ENCODE measurements at regions not wholly inside any gene's neighbourhood (a gene's known extent, or its start where the extent isn't known, plus 50 kb on each side); places are given as distances from the start of the nearest gene placed in this dataset.

DNA sequence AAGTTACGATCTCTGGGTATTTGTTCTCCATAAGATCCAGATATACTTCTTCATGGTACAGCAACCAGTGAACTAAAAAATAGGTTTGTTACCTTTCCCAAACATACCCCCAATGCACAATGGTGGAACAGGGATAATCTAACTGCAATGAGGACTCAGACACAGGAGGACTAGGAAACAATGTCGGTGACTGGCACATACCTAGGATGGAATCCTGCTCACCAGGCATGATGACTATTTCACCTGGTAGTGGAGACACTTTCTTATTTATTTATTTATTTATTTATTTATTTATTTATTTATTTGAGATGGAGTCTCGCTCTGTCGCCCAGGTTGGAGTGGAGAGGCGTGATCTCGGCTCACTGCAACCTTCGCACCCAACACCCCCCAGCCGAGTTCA is 159.9 kb upstream of the CCNH start:
- Histone ChIP-seq H3K27ac (no peak overlapping the region), H3K36me3 (no peaks in the 10 kb centered on the region), H3K4me3 (no peak overlapping the region), H3K9me3 (no peaks in the 10 kb centered on the region), H3K4me1 (no peaks in the 10 kb centered on the region), H3K27me3 (no peaks in the 10 kb centered on the region)
- TF ChIP-seq, protein P1, sequence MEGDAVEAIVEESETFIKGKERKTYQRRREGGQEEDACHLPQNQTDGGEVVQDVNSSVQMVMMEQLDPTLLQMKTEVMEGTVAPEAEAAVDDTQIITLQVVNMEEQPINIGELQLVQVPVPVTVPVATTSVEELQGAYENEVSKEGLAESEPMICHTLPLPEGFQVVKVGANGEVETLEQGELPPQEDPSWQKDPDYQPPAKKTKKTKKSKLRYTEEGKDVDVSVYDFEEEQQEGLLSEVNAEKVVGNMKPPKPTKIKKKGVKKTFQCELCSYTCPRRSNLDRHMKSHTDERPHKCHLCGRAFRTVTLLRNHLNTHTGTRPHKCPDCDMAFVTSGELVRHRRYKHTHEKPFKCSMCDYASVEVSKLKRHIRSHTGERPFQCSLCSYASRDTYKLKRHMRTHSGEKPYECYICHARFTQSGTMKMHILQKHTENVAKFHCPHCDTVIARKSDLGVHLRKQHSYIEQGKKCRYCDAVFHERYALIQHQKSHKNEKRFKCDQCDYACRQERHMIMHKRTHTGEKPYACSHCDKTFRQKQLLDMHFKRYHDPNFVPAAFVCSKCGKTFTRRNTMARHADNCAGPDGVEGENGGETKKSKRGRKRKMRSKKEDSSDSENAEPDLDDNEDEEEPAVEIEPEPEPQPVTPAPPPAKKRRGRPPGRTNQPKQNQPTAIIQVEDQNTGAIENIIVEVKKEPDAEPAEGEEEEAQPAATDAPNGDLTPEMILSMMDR (IDR thresholded peaks at IDR 0.05) = no peak
- TF ChIP-seq POLR2A (IDR thresholded peaks at IDR 0.05) = no peak
- TF ChIP-seq EP300 (IDR thresholded peaks at IDR 0.05) = no peak
- intact Hi-C loops (cut with DNase I) = no loop called here
- no peak for DNase-seq
- 93 to 97% methylated on average over 8 of the region's 8 CpGs for WGBS, 2 donors

DNA sequence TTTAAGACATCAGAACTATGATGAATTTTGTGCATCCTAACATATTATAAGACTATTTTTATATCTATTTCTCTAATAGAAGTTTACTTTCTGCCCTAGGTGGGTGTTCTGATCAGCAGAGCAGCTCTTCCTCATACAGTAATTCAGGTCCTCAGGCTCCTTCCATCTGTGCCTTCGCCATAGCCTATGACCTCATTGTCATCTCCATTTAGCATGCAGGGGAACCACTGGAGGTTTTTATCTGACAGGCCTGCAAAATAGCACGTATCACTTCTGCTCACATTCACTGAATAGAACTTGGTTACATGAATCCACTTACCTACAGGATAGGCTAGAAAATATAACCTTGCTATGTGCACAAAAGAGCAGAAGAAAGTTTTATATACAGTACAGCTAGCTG is 159.4 kb upstream of the CCNH start:
- no peaks in the 10 kb centered on the region for H3K36me3 ChIP-seq
- H3K27me3 ChIP-seq = no peaks in the 10 kb centered on the region
- H3K27ac ChIP-seq = no peak overlapping the region
- no peaks in the 10 kb centered on the region for H3K9me3 ChIP-seq
- 72 to 77% methylated on average over 2 of the region's 2 CpGs for WGBS, 2 donors
- H3K4me1 ChIP-seq = no peaks in the 10 kb centered on the region
- H3K4me3 ChIP-seq = no peak overlapping the region
- TF ChIP-seq, protein P1 (IDR thresholded peaks at IDR 0.05) = no peak
- TF ChIP-seq EP300 (IDR thresholded peaks at IDR 0.05) = no peak
- no peak for TF ChIP-seq POLR2AphosphoS5 (IDR thresholded peaks at IDR 0.05)
- TF ChIP-seq POLR2A (IDR thresholded peaks at IDR 0.05) = no peak
- no peak for DNase-seq
- intact Hi-C loops (cut with DNase I) = no loop called here

DNA sequence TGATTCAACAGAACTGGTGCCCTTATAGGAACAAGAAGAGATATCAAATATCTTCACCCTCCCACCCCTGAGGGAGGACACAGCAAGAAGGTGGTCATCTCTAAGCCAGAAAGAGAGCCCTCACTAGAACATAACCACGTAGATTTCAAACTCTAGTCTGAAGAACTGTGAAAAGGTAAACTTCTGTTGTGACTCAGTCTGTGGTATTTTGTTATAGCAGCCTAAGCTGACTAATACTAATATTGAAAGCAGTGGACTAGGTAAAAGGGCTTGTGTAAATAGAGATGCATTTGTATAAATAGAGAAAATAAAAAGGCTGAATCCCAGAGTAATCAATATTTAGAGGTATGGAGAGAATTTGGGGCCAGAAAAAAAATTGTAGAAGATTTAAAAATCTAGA is 157.6 kb upstream of the CCNH start:
- no peak for TF ChIP-seq POLR2A (IDR thresholded peaks at IDR 0.05)
- TF ChIP-seq, protein P1 (IDR thresholded peaks at IDR 0.05) = no peak
- TF ChIP-seq POLR2AphosphoS5 (IDR thresholded peaks at IDR 0.05) = no peak
- no peak for TF ChIP-seq EP300 (IDR thresholded peaks at IDR 0.05)
- no peaks in the 10 kb centered on the region for H3K36me3 ChIP-seq
- 69 to 88% methylated on average over 1 of the region's 1 CpG for WGBS, 2 donors
- H3K27me3 ChIP-seq = no peaks in the 10 kb centered on the region
- H3K4me3 ChIP-seq = no peak overlapping the region
- H3K9me3 ChIP-seq = no peaks in the 10 kb centered on the region
- no peak overlapping the region for H3K27ac ChIP-seq
- no peaks in the 10 kb centered on the region for H3K4me1 ChIP-seq
- intact Hi-C loops (cut with DNase I) = no loop called here
- DNase-seq = no peak

DNA sequence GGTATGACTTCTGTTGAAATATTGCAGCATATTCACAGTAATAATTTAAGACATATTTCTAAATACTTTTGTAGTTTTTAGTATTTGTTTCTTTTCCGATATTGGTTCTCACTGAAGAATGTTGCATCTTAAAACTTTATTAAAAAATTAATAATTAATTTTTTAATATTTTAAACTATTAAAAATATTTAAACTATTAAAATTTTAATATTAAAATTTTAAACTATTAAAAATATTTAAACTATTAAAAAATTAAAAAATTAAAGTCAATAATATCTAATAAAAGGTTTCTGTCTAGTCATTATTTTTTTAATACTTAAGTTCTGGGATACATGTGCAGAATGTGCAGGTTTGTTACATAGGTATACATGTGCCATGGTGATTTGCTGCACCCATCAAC is 149.3 kb upstream of the CCNH start:
- H3K36me3 ChIP-seq = no peaks in the 10 kb centered on the region
- 96 to 97% methylated on average over 1 of the region's 1 CpG for WGBS, 2 donors
- H3K27me3 ChIP-seq = no peaks in the 10 kb centered on the region
- H3K27ac ChIP-seq = no peak overlapping the region
- H3K4me1 ChIP-seq = no peaks in the 10 kb centered on the region
- intact Hi-C loops (cut with DNase I) = no loop called here
- TF ChIP-seq, protein P1 (IDR thresholded peaks at IDR 0.05) = no peak
- TF ChIP-seq POLR2A (IDR thresholded peaks at IDR 0.05) (no peak), EP300 (IDR thresholded peaks at IDR 0.05) (no peak), POLR2AphosphoS5 (IDR thresholded peaks at IDR 0.05) (no peak)
- H3K4me3 ChIP-seq = no peak overlapping the region
- H3K9me3 ChIP-seq = no peaks in the 10 kb centered on the region
- no peak for DNase-seq

DNA sequence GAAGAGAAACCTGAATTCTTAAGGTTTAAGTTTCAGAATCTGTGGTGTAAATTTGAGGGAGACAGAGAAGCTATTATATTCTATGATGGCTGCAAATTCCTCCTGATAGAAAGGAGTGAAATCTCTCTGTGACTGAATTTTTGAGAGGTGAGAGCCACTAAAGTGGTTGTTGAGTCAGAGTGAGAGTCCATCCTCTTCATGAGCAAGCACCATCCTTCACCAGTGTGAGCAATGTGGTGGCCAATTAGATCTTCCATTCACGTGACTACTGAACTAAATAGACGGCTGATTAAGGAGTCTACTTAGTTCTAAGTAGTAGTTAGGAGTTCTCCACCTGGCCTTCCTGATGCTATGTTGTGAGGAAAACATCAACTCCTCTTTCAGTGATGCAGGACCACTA is 147.8 kb upstream of the CCNH start:
- no peaks in the 10 kb centered on the region for H3K36me3 ChIP-seq
- H3K9me3 ChIP-seq = no peaks in the 10 kb centered on the region
- no peak for TF ChIP-seq POLR2AphosphoS5 (IDR thresholded peaks at IDR 0.05)
- TF ChIP-seq, protein P1 (IDR thresholded peaks at IDR 0.05) = no peak
- TF ChIP-seq EP300 (IDR thresholded peaks at IDR 0.05) = no peak
- TF ChIP-seq POLR2A (IDR thresholded peaks at IDR 0.05) = no peak
- H3K4me3 ChIP-seq = no peak overlapping the region
- no peak overlapping the region for H3K27ac ChIP-seq
- no peaks in the 10 kb centered on the region for H3K27me3 ChIP-seq
- no peak for DNase-seq
- WGBS, 2 donors = 84 to 88% methylated on average over 2 of the region's 2 CpGs
- intact Hi-C loops (cut with DNase I) = no loop called here
- H3K4me1 ChIP-seq = no peaks in the 10 kb centered on the region

Data from sigmoid colon (tissue), 6 donors.